GM21717 (cell line): ENCODE measurements at regions not wholly inside any gene's neighbourhood (a gene's known extent, or its start where the extent isn't known, plus 50 kb on each side); places are given as distances from the start of the nearest gene placed in this dataset.
"Not testable (repeated sequence)": the region's sequence is repeated elsewhere in the genome, so short reads cannot be mapped to it uniquely, and the experiment has no call there.

Source experiments
- ATAC-seq: cut with Tn5 transposase; IDR thresholded peaks from one replicate; pipeline ENCODE4 v1.9.1; 2021; ENCODE audit warnings: mild to moderate bottlenecking, moderate library complexity; ENCODE audit not compliant: unreplicated experiment

DNA sequence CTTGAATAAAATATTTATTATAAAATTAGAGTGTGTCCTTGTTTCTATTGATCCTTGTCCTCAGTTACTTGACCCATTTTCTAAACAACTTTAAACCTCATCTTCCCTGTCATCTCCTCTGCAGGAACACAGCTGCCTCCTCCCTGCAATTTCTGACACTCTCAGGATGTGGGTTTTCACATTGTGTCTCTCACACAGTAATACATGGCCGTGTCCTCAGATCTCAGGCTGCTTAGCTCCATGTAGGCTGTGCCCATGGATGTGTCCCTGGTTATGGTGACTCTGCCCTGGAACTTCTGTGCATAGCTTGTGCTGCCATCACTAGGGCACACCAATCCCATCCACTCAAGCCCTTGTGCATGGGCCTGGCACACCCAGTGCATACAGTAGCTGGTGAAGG is 577.1 kb downstream of the GOLGA6L6 start:
- not testable (repeated sequence) for ATAC-seq

DNA sequence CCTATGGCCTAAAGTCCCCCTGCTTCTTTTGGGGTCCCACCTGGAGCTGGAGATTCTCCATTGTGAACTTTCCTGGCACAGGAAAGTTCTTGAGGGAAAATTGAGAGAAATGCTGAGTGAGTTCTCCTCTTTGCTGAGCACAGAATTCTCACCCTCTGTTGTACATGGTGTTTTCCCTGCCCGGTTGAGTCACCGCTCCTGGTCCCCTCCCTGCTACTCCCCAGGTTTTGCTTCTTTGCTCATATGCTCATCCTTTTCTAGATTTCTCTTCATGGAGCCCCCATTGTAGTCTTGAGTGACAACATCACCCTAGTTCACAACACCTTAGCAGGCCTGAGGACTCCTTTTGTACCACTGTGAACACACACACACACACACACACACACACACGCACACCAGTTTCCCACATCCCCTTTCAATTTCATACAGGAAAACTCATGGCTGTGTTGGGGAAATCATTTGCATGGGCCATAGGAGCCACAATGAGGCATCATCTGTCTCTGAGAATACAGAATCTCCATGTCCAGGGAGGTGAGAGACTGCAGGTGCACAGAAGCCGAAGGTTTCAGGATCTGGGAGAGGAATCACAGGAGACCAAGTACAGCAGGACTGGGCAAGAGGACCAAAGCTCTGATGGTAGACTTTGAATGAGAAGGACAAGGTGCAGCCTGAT is 585.3 kb downstream of the GOLGA6L6 start:
- ATAC-seq: no peak

DNA sequence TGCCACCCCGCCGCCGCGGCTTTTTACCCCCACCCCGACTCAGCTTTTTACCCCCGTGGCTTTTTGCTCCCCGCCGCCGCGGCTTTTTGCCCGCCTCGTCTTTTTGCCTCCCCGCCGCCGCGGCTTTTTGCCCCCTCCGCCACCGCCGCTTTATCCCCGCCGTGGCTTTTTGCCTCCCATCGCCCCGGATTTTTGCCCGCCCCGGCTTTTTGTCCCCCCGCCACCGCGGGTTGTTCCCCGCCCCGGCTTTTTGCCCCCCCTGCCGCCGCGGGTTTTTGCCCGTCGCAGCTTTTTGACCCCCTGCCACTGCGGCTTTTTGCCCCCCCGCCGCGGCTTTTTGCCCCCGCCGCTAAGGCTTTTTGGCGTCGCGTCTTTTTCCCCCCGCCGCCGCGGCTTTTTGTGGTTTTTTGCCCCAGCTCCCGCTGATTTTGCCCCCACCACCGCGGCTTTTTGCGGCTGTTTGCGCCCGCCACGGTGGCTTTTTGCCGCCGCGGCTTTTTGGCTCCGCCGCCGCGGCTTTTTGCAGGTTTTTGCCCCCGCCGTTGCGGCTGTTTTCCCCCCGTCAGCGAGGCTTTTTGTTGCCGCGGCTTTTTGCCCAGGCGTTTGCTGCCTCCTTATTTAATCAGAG is 597.2 kb downstream of the GOLGA6L6 start:
- ATAC-seq: no peak

- no peak for ATAC-seq
These were observed 598.1 kb downstream of the GOLGA6L6 start for GRCh38 chr15:19943515-19943914.

GRCh38 chr15:19903281-19903680 is 638.3 kb downstream of the GOLGA6L6 start:
- ATAC-seq: not testable (repeated sequence)

GRCh38 chr15:19902388-19902787 is 639.2 kb downstream of the GOLGA6L6 start:
- ATAC-seq: not testable (repeated sequence)

DNA sequence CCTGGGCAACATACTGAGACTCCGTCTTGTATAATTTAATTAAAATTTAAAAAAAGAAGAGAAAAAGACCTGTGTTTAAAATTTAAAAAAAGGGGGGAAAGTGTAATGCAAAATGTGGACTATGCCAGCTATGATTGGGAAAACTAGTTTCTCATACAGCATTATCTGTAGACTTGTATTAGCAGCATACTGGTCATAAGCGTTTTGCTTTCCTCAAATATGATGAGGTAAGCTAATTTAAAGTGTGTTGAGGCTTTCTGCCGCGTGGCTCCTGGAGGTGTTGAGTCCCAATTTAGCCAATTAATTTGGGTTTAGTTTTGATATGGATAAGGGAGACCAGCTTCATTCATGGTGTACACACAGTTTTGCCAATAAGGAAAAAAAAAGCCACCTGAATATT is 640.2 kb downstream of the GOLGA6L6 start:
- ATAC-seq: not testable (repeated sequence)

- no peak for ATAC-seq
These were observed 642.4 kb downstream of the GOLGA6L6 start for GRCh38 chr15:19899021-19899824.

- not testable (repeated sequence) for ATAC-seq
These were observed 652.8 kb downstream of the GOLGA6L6 start for GRCh38 chr15:19888811-19889210.

GRCh38 chr15:19844061-19844460 is 697.5 kb downstream of the GOLGA6L6 start:
- ATAC-seq: not testable (repeated sequence)
